IPS DF 6.9 (cell line): ENCODE measurements at regions not wholly inside any gene's neighbourhood (a gene's known extent, or its start where the extent isn't known, plus 50 kb on each side); places are given as distances from the start of the nearest gene placed in this dataset.

Experiments
- DNase-seq: peaks from one replicate; pipeline ENCODE4 v3.0.0-alpha.2; 2013; ENCODE audit warnings: low read depth, low spot score
- H3K27ac ChIP-seq: one replicate; pipeline ENCODE4 v1.5.1; 2013; ENCODE audit warnings: low read length, control low read depth
- H3K27me3 ChIP-seq: 2 replicates; pipeline ENCODE4 v1.6.1; 2013; ENCODE audit warnings: mild to moderate bottlenecking, low read length; ENCODE audit not compliant: control insufficient read depth, insufficient read depth
- H3K36me3 ChIP-seq: 2 replicates; pipeline ENCODE4 v1.6.1; 2013; ENCODE audit warnings: low read length; ENCODE audit not compliant: control insufficient read depth, insufficient read depth
- H3K4me1 ChIP-seq: 2 replicates; pipeline ENCODE4 v1.6.1; 2013; ENCODE audit warnings: low read length; ENCODE audit not compliant: control insufficient read depth, insufficient read depth
- H3K4me3 ChIP-seq: 2 replicates; pipeline ENCODE4 v1.5.1; 2013; ENCODE audit warnings: mild to moderate bottlenecking, low read length
- H3K9me3 ChIP-seq: 2 replicates; pipeline ENCODE4 v1.6.1; 2013; ENCODE audit warnings: low read length, inconsistent platforms; ENCODE audit not compliant: control insufficient read depth, insufficient read depth
- WGBS: extraction: QIAGEN DNeasy Blood & Tissue Kit; methylation state at CpG from one replicate; pipeline ENCODE4 v1.1.7; 2013; ENCODE audit warnings: mixed read lengths, missing lambda C conversion rate; ENCODE audit not compliant: insufficient read length, insufficient coverage; 5-methylcytosine and 5-hydroxymethylcytosine counted together

- H3K9me3 ChIP-seq, result no peaks in the 10 kb centered on the region
- DNase-seq, result no peak
- no CpG with 5 or more reads among the region's 6 CpGs for whole genome bisulfite sequencing
- no peaks in the 10 kb centered on the region for H3K36me3 ChIP-seq
- no peak overlapping the region for H3K4me3 ChIP-seq
- no peaks in the 10 kb centered on the region; the same call in 1 of the 2 replicates for H3K27me3 ChIP-seq
- H3K27ac ChIP-seq, result no peak overlapping the region
- no peaks in the 10 kb centered on the region; the same call in 1 of the 2 replicates for H3K4me1 ChIP-seq
These were observed 86.1 kb downstream of the RTP4 start for GRCh38 chr3:187454085-187454815.

DNA sequence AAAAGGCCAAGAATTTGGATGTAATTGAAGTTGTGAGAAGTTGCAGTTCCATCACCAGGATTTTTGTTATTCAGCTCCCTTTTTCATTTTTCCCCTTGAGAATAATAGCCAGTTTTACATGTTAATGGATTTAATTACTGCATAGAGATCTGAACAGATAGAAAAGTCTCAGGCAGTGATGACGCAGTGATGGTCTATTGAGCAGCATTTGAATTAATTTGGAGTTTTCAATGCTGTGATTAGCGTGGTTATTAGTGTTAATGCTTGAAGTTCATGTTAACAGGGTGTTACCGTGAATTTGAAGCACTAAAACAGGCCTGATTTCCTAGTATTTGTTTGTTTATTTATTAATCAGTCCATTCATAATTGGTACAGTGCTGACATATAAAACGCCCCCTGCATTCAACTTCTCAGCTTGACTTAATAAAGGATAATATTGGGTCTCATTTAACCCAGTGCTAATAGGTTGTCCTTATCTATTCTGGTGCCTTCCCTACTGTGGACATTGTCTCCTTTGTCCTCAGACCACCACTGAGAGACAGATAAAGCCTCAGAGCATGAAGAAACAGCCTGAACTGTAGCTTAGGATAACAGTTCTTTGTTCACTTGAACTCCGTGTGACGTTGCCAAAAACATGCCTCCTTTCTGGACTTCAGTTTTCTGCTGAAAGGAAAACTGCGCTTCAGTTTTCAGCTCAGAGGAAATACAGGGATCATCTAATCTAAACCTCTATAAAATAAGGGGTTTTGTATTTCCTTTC is 82.4 kb downstream of the RTP4 start:
- WGBS, result no CpG with 5 or more reads among the region's 7 CpGs
- no peak overlapping the region for H3K27ac ChIP-seq
- no peak overlapping the region for H3K4me3 ChIP-seq
- no peaks in the 10 kb centered on the region for H3K27me3 ChIP-seq
- H3K4me1 ChIP-seq, result no peaks in the 10 kb centered on the region; the same call in 1 of the 2 replicates
- DNase-seq, result no peak
- no peaks in the 10 kb centered on the region for H3K9me3 ChIP-seq
- H3K36me3 ChIP-seq, result no peaks in the 10 kb centered on the region

- Histone ChIP-seq H3K9me3 (no peaks in the 10 kb centered on the region), H3K27ac (no peak overlapping the region), H3K4me3 (no peak overlapping the region), H3K4me1 (no peaks in the 10 kb centered on the region; the same call in 1 of the 2 replicates), H3K36me3 (no peaks in the 10 kb centered on the region), H3K27me3 (no peaks in the 10 kb centered on the region)
- DNase-seq, result no peak
- WGBS, result no CpG with 5 or more reads among the region's 1 CpG
These were observed 80.5 kb downstream of the RTP4 start for GRCh38 chr3:187448674-187449073.

GRCh38 chr3:187447737-187448136 is 79.6 kb downstream of the RTP4 start:
- no peak for DNase-seq
- Histone ChIP-seq H3K27ac (no peak overlapping the region), H3K36me3 (no peaks in the 10 kb centered on the region), H3K4me3 (no peak overlapping the region), H3K4me1 (no peaks in the 10 kb centered on the region; the same call in 1 of the 2 replicates), H3K9me3 (no peaks in the 10 kb centered on the region), H3K27me3 (no peaks in the 10 kb centered on the region)
- no CpG with 5 or more reads among the region's 3 CpGs for WGBS

- H3K9me3 ChIP-seq, result no peaks in the 10 kb centered on the region
- H3K27ac ChIP-seq, result no peak overlapping the region
- no peaks in the 10 kb centered on the region for H3K27me3 ChIP-seq
- H3K36me3 ChIP-seq, result no peaks in the 10 kb centered on the region
- H3K4me3 ChIP-seq, result no peak overlapping the region
- H3K4me1 ChIP-seq, result no peaks in the 10 kb centered on the region
- no peak for DNase-seq
- WGBS, result no CpG with 5 or more reads among the region's 2 CpGs
These were observed 77.2 kb downstream of the RTP4 start for GRCh38 chr3:187445356-187445755.

DNA sequence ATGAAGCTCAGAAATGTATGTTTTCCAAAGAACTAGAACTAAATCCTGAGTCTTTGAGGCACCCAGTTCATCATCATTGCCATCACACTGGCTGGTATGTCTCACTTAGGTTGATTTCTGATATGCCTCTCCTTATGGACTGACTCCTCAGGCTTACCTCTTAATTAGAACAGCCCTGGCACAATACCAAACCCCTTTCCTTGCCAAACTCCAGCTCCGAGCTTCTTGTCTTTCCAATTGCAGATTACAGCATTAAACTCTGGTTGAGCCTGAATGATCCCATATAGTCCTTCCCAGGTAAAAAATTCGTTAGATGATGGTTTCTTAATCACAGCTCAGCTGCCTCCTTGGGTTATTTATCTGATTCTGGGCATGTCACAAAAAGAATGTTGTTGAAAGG is 66.3 kb downstream of the RTP4 start:
- no CpG with 5 or more reads among the region's 2 CpGs for WGBS

DNA sequence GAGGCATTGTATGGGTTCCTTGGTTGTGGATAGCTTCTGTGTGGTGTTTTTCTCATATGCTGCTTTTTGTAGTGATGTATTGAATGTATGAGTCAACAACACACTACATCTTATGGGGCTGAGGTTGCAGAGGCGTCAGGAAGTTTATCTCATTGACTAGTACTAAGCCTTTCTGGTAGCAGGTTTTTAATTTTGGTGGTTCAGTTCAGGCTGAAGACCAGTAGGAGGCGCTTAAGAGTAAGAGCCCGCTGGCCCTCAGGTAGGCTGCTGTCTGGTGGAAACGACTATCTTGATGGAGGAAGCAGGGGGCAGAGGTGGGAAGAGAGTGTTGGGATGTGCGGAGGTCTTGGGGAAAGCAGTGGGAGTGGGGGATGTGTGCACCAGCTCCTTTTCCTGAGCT is 62.4 kb downstream of the RTP4 start:
- Histone ChIP-seq H3K4me3 (no peak overlapping the region), H3K27me3 (no peaks in the 10 kb centered on the region), H3K36me3 (no peaks in the 10 kb centered on the region), H3K4me1 (no peaks in the 10 kb centered on the region), H3K9me3 (no peaks in the 10 kb centered on the region), H3K27ac (no peak overlapping the region)
- no CpG with 5 or more reads among the region's 5 CpGs for WGBS
- peak; percentile 16 for DNase-seq

More for the DNA sequence above, 66.3 kb downstream of the RTP4 start:
- DNase-seq, result no peak
- Histone ChIP-seq H3K4me3 (no peak overlapping the region), H3K27ac (no peak overlapping the region), H3K36me3 (no peaks in the 10 kb centered on the region), H3K27me3 (no peaks in the 10 kb centered on the region), H3K9me3 (no peaks in the 10 kb centered on the region), H3K4me1 (no peaks in the 10 kb centered on the region)
